ENCODE measurements at regions not wholly inside any gene's neighbourhood (a gene's known extent, or its start where the extent isn't known, plus 50 kb on each side); places are given as distances from the start of the nearest gene placed in this dataset.
A peak's percentile ranks its signal among the peaks of the same experiment; 100 is the strongest.
"Not testable (repeated sequence)": the region's sequence is repeated elsewhere in the genome, so short reads cannot be mapped to it uniquely, and the experiment has no call there.

- no peak for DNase-seq
These were observed 227.9 kb upstream of the DTNA start for GRCh38 chr18:34482204-34482603.

- DNase-seq = no peak
These were observed 226.9 kb upstream of the DTNA start for GRCh38 chr18:34483198-34483597.

GRCh38 chr18:34491719-34492118 is 218.4 kb upstream of the DTNA start:
- peak; percentile 1 for DNase-seq

- DNase-seq = no peak
These were observed 217.4 kb upstream of the DTNA start for GRCh38 chr18:34492652-34493051.

GRCh38 chr18:34493099-34493544 is 217.0 kb upstream of the DTNA start:
- peak; percentile 22 for DNase-seq

GRCh38 chr18:34493566-34494358 is 216.3 kb upstream of the DTNA start:
- DNase-seq = peak; percentile 13

GRCh38 chr18:34494359-34494696 is 215.8 kb upstream of the DTNA start:
- no peak for DNase-seq

GRCh38 chr18:34495506-34495905 is 214.6 kb upstream of the DTNA start:
- DNase-seq = peak; percentile 45

- no peak for DNase-seq
These were observed 208.5 kb upstream of the DTNA start for GRCh38 chr18:34501553-34501952.

- no peak for DNase-seq
These were observed 203.9 kb upstream of the DTNA start for GRCh38 chr18:34506198-34506597.

- DNase-seq = no peak
These were observed 200.9 kb upstream of the DTNA start for GRCh38 chr18:34509163-34509562.

- DNase-seq = no peak
These were observed 200.1 kb upstream of the DTNA start for GRCh38 chr18:34509879-34510586.

GRCh38 chr18:34510926-34511325 is 199.2 kb upstream of the DTNA start:
- no peak for DNase-seq

- DNase-seq = no peak
These were observed 198.7 kb upstream of the DTNA start for GRCh38 chr18:34511435-34511834.

GRCh38 chr18:34511879-34512278 is 198.2 kb upstream of the DTNA start:
- no peak for DNase-seq

GRCh38 chr18:34514238-34514637 is 195.9 kb upstream of the DTNA start:
- no peak for DNase-seq

- DNase-seq = no peak
These were observed 195.1 kb upstream of the DTNA start for GRCh38 chr18:34514957-34515356.

- DNase-seq = not testable (repeated sequence)
These were observed 193.7 kb upstream of the DTNA start for GRCh38 chr18:34516355-34516754.

- not testable (repeated sequence) for DNase-seq
These were observed 193.1 kb upstream of the DTNA start for GRCh38 chr18:34516996-34517395.

- DNase-seq = no peak
These were observed 189.1 kb upstream of the DTNA start for GRCh38 chr18:34521040-34521439.

- no peak for DNase-seq
These were observed 187.5 kb upstream of the DTNA start for GRCh38 chr18:34522603-34523002.

- no peak for DNase-seq
These were observed 184.9 kb upstream of the DTNA start for GRCh38 chr18:34525244-34525643.

GRCh38 chr18:34528177-34528576 is 181.9 kb upstream of the DTNA start:
- no peak for DNase-seq
